ENCODE measurements at regions not wholly inside any gene's neighbourhood (a gene's known extent, or its start where the extent isn't known, plus 50 kb on each side); places are given as distances from the start of the nearest gene placed in this dataset.

DNA sequence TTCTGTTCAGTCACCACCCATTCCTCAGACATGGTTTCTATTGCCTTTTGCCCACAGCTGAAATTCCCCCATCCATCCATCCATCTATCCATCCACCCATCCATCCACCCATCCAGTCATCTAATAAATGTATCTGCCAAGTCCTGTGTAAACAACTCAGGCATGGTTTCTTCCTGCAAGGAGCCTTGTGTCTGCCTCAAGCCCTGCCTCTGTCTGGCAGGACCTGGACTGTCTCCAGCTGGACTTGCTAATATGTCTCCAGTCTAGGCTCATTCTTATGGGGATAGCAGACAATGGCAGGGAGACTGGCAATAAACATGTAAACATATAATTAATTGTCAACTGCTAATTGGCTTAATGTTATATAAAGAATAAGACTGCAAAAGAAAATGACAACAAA, 64.7 kb upstream of the AMPD3 start:
- no peak overlapping the region for H3K27ac ChIP-seq
- intact Hi-C loops (cut with DNase I), result no loop called here
- H3K27me3 ChIP-seq, result no peaks in the 10 kb centered on the region
- H3K9me3 ChIP-seq, result no peaks in the 10 kb centered on the region
- H3K36me3 ChIP-seq, result no peaks in the 10 kb centered on the region
- peaks cover 26% of the 10 kb centered on the region for H3K4me1 ChIP-seq (ENCODE audit: insufficient read depth)
- TF ChIP-seq, protein P1, sequence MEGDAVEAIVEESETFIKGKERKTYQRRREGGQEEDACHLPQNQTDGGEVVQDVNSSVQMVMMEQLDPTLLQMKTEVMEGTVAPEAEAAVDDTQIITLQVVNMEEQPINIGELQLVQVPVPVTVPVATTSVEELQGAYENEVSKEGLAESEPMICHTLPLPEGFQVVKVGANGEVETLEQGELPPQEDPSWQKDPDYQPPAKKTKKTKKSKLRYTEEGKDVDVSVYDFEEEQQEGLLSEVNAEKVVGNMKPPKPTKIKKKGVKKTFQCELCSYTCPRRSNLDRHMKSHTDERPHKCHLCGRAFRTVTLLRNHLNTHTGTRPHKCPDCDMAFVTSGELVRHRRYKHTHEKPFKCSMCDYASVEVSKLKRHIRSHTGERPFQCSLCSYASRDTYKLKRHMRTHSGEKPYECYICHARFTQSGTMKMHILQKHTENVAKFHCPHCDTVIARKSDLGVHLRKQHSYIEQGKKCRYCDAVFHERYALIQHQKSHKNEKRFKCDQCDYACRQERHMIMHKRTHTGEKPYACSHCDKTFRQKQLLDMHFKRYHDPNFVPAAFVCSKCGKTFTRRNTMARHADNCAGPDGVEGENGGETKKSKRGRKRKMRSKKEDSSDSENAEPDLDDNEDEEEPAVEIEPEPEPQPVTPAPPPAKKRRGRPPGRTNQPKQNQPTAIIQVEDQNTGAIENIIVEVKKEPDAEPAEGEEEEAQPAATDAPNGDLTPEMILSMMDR (IDR thresholded peaks at IDR 0.05), result no peak
- TF ChIP-seq POLR2A (IDR thresholded peaks at IDR 0.05) (no peak), EP300 (IDR thresholded peaks at IDR 0.05) (no peak)
- DNase-seq, result no peak
- H3K4me3 ChIP-seq, result no peak overlapping the region

DNA sequence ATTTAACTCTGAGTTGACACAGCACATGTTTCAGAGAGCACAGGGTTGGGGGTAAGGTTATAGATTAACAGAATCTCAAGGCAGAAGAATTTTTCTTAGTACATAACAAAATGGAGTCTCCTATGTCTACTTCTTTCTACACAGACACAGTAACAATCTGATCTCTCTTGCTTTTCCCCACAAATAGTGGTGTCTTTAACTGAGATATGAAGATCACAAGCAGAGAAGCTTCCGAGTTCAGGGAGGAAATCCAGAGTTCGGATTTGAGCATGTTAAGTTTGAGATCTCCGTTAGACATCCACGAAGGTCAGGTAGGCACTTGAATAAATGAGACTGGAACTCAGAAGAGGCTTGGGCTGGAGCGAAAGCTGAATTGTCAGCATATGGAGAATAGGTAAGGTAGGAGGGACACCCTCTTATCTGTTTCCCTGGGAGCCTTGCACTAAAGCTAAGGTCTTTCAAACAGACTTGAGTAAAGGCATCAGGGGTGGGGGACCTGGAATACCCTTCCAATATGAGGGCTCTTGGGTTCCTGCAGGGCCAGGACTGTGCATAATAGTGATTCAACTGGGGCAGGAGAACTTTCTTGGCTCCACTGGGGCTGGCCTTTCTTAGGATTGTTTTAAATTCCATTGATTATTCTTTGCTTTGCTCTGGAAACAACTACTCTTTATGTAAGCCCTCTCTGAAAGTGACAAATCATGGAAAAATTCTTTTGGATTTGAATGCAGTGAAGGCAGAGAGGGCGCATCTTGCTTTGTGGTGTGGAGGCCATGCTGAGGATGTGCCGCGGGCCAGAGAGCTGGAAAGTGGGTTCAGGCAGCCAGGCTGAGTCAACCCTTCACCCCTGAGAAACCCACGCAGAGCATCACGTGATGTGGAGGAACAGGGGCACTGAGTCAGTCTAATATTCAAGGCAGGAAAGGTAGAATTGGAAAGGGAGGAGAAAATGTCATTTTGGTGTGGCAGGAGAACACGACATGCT, 62.7 kb upstream of the AMPD3 start:
- H3K4me1 ChIP-seq (ENCODE audit: insufficient read depth), result peaks cover 14% of the 10 kb centered on the region
- peak in 1 of 5 donors; percentile 29 for DNase-seq
- no peaks in the 10 kb centered on the region for H3K36me3 ChIP-seq
- intact Hi-C loops (cut with DNase I), result no loop called here
- 63 to 75% (median 74%) methylated on average over 11 of the region's 11 CpGs for WGBS, 3 donors
- no peaks in the 10 kb centered on the region for H3K27me3 ChIP-seq
- H3K27ac ChIP-seq, result no peak overlapping the region
- no peak for TF ChIP-seq POLR2A (IDR thresholded peaks at IDR 0.05)
- TF ChIP-seq EP300 (IDR thresholded peaks at IDR 0.05), result no peak
- TF ChIP-seq, protein P1 (IDR thresholded peaks at IDR 0.05), result no peak
- H3K4me3 ChIP-seq, result no peak overlapping the region
- H3K9me3 ChIP-seq, result no peaks in the 10 kb centered on the region

DNA sequence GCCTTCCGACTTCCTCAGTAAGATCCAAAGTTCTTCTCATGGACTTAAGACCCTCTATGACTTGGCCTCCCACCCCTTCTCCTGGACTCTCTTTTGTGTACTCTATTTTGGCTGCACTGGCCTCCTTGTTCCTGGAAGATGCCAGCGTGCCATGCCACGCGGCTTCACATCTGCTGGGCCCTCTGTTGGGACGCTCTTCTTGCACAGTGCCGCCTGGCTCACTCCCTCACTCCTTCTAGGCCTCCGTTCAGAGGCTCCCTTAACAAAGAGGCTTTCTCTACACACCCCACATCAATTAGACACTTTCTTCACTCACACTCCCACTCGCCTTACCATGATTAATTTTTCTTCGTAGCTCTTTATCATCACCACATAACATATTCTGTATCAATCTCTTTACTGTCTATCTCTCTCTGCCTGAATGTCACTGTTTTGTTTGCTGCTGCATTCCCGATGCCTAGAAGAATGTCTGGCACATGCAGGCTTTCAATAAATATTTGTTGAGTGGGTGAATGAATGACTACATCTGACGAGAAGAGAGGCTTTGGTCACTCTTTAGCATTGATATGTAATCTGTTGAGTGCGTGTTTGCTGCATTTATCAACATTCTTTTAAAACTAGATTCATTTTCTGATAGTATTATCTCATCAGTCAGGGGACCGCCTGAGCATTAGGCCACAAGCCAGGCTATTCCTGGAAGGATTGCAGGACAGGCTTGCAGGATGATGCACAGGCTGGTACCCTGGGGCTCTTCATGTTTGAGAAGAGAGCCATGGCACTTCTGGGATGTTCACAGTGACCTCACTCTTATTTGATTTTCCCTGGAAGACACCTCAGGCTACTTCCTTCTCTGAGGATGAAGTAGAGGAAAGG, 60.6 kb upstream of the AMPD3 start:
- DNase-seq, result no peak
- no peaks in the 10 kb centered on the region for H3K9me3 ChIP-seq
- TF ChIP-seq POLR2A (IDR thresholded peaks at IDR 0.05) (no peak), EP300 (IDR thresholded peaks at IDR 0.05) (no peak)
- TF ChIP-seq, protein P1 (IDR thresholded peaks at IDR 0.05), result no peak
- H3K4me1 ChIP-seq (ENCODE audit: insufficient read depth), result peaks cover 2% of the 10 kb centered on the region
- no peak overlapping the region for H3K4me3 ChIP-seq
- H3K27ac ChIP-seq, result no peak overlapping the region
- 82 to 88% (median 86%) methylated on average over 13 of the region's 13 CpGs for WGBS, 3 donors
- no peaks in the 10 kb centered on the region for H3K27me3 ChIP-seq
- no peaks in the 10 kb centered on the region for H3K36me3 ChIP-seq
- intact Hi-C loops (cut with DNase I), result no loop called here

DNA sequence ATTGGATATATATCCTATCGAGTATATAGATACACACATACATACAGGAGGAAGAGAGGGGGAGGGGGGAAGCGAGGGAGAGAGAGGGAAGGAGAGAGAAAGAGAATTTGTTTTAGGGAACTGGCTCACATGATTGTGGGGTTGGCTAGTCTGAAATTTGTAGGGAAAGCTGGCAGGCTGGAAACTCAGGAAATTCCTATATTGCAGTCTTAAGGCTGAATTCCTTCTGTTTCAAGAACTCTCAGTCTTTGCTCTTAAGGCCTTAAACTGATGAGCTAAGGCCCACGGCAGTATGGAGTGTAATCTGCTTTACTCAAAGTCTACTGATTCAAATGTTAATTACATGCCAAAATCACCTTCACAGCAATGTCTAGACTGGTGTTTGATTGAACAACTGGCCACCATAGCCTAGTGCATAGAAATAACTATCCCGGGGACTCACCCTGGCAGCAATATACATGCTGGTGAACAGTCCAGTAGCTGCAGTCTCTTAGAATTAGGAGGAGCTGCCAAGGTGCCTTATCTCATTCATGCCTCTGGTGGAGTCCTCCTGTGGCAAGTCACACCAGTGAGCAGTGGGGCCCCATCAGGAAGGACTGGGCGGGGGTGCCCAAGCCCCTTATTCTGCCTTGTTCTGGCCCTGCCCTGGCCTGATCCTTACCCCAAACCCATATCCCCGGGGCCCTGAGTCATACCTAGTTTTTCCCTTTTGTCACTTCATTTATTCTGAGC, 59.7 kb upstream of the AMPD3 start:
- TF ChIP-seq EP300 (IDR thresholded peaks at IDR 0.05) (no peak), POLR2A (IDR thresholded peaks at IDR 0.05) (no peak)
- TF ChIP-seq, protein P1 (IDR thresholded peaks at IDR 0.05), result no peak
- H3K27me3 ChIP-seq, result no peaks in the 10 kb centered on the region
- intact Hi-C loops (cut with DNase I), result no loop called here
- WGBS, 3 donors, result 89 to 94% (median 93%) methylated on average over 6 of the region's 6 CpGs
- H3K36me3 ChIP-seq, result no peaks in the 10 kb centered on the region
- H3K27ac ChIP-seq, result no peak overlapping the region
- no peak for DNase-seq
- H3K4me1 ChIP-seq (ENCODE audit: insufficient read depth), result peaks cover 2% of the 10 kb centered on the region
- no peak overlapping the region for H3K4me3 ChIP-seq
- H3K9me3 ChIP-seq, result no peaks in the 10 kb centered on the region
